GM18909 (cell line): ENCODE measurements at regions not wholly inside any gene's neighbourhood (a gene's known extent, or its start where the extent isn't known, plus 50 kb on each side); places are given as distances from the start of the nearest gene placed in this dataset.
"Not testable (repeated sequence)": the region's sequence is repeated elsewhere in the genome, so short reads cannot be mapped to it uniquely, and the experiment has no call there.

ENCODE experiments used
- ATAC-seq: cut with Tn5 transposase; IDR thresholded peaks from one replicate; pipeline ENCODE4 v1.9.1; 2021; ENCODE audit warnings: mild to moderate bottlenecking; ENCODE audit not compliant: unreplicated experiment, poor library complexity

GRCh38 chr5:60149081-60149480 lies 255.6 kb upstream of the PDE4D start:
- ATAC-seq = no peak

GRCh38 chr5:60148366-60148765 lies 254.8 kb upstream of the PDE4D start:
- no peak for ATAC-seq

- ATAC-seq = no peak
Observed at GRCh38 chr5:60147791-60148190, 254.3 kb upstream of the PDE4D start.

GRCh38 chr5:60143942-60144549 lies 250.5 kb upstream of the PDE4D start:
- no peak for ATAC-seq

- ATAC-seq = no peak
Observed at GRCh38 chr5:60141119-60141518, 247.6 kb upstream of the PDE4D start.

GRCh38 chr5:60136841-60137240 lies 243.3 kb upstream of the PDE4D start:
- ATAC-seq = no peak

GRCh38 chr5:60131504-60131903 lies 238.0 kb upstream of the PDE4D start:
- ATAC-seq = no peak

GRCh38 chr5:60125636-60126035 lies 232.1 kb upstream of the PDE4D start:
- no peak for ATAC-seq

- no peak for ATAC-seq
Observed at GRCh38 chr5:60102961-60103693, 209.6 kb upstream of the PDE4D start.

GRCh38 chr5:60101573-60101972 lies 208.0 kb upstream of the PDE4D start:
- no peak for ATAC-seq

GRCh38 chr5:60092671-60093422 lies 199.3 kb upstream of the PDE4D start:
- no peak for ATAC-seq

- no peak for ATAC-seq
Observed at GRCh38 chr5:60086583-60086982, 193.1 kb upstream of the PDE4D start.

GRCh38 chr5:60084226-60084625 lies 190.7 kb upstream of the PDE4D start:
- ATAC-seq = no peak

- ATAC-seq = no peak
Observed at GRCh38 chr5:60077292-60077691, 183.8 kb upstream of the PDE4D start.

- ATAC-seq = no peak
Observed at GRCh38 chr5:60076746-60077145, 183.2 kb upstream of the PDE4D start.

- ATAC-seq = no peak
Observed at GRCh38 chr5:60066502-60066901, 173.0 kb upstream of the PDE4D start.

- no peak for ATAC-seq
Observed at GRCh38 chr5:60060389-60060788, 166.9 kb upstream of the PDE4D start.

- ATAC-seq = no peak
Observed at GRCh38 chr5:60056191-60056590, 162.7 kb upstream of the PDE4D start.

- ATAC-seq = no peak
Observed at GRCh38 chr5:60055168-60055567, 161.6 kb upstream of the PDE4D start.

GRCh38 chr5:60041996-60042664 lies 148.6 kb upstream of the PDE4D start:
- not testable (repeated sequence) for ATAC-seq

- ATAC-seq = not testable (repeated sequence)
Observed at GRCh38 chr5:60041508-60041907, 148.0 kb upstream of the PDE4D start.
